Effector CD4-positive, alpha-beta T cell (primary cell): ENCODE measurements at regions not wholly inside any gene's neighbourhood (a gene's known extent, or its start where the extent isn't known, plus 50 kb on each side); places are given as distances from the start of the nearest gene placed in this dataset.

Experiments used
- DNase-seq: peaks from one replicate; pipeline ENCODE4 v3.0.0-alpha.2; 2020

- DNase-seq: no peak
Measured at GRCh38 chr12:92614001-92614400, 88.8 kb upstream of the PLEKHG7 start.

GRCh38 chr12:92612611-92613010 lies 90.2 kb upstream of the PLEKHG7 start:
- DNase-seq: no peak

DNA sequence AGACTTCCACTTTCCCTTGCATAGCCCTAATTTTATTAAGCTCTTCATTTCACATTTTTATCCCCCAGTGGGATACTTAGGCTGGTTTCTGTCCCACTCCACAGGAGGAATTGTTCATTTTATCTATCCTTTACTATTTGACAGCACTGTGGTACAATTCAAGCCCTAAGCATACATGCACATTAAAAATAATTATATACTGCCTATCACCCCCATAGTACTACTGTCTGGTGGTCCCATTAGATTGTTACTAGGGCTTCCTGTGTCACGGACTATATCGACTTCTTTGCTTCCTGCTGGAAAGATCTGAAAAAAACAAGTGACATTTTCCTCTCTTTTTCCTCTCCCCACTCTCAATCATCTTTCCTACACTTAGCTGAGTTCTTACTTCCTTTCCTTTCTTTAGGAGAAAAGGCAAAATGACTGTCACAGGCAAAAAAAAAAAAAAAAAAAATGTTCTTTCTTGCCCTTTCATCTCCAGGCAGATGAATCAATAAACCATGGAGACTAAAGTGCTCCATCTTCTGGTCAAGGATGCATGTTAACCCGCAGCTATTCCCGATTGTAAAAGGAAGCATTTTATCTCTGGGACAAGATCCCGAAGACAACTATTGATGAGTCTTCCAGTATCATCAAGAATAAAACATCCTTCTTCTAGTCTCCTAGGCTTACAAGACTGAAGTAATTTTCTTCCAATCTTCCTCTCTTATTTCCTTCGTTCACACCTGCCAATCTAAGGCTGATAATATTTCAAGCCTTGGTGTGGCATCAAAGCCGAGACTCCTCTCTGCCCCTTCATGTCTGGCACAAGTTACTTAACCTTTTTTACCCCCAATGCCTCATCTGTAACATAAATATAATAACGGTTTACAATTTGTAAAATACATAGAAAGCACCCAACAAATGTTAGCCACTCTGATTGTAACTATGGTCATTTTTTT lies 94.4 kb upstream of the PLEKHG7 start:
- no peak for DNase-seq

DNA sequence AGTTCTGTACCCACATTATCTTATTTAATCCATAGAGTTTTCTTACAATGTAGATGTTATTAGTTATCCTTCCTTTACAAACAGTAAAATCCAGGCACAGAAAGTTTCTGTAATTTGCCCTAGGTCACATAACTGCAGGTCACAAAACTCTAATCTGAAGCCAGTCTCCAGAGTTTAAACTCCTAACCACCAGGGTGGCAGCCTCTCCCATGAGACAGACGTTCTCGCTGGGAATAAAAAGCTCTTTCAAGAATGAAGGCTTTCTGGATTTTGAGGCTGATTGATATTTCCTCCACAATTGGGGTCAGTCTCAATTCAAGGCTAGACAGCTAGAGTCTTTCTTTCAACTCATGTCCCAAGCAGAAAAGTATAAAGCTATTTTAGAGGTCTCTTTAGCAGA lies 95.8 kb upstream of the PLEKHG7 start:
- DNase-seq: no peak

DNA sequence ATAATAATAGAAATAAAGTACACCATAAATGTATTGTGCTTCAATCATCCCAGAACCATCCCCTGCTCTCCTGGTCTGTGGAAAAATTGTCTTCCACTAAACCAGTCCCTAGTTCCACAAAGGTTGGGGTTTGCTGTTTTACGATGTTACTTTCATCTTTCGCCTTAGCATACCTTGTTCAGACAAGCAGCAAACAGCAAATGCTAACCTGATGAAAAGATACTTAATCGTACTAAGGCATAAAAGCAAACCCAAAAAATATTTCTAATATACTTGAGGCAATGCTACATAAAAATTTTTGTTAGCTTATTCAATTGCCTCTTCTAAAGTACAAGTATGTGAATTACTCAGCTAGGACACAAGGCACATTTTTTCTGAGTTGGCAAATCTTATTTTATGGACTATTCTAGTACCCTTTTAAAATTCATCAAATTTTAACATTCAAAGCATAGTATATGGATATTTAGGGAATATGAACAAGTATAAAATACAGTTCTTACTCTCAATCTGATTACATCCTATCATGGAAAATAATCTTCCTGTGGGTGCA lies 97.1 kb upstream of the PLEKHG7 start:
- no peak for DNase-seq

GRCh38 chr12:92604786-92605185 lies 98.0 kb upstream of the PLEKHG7 start:
- DNase-seq: no peak

DNA sequence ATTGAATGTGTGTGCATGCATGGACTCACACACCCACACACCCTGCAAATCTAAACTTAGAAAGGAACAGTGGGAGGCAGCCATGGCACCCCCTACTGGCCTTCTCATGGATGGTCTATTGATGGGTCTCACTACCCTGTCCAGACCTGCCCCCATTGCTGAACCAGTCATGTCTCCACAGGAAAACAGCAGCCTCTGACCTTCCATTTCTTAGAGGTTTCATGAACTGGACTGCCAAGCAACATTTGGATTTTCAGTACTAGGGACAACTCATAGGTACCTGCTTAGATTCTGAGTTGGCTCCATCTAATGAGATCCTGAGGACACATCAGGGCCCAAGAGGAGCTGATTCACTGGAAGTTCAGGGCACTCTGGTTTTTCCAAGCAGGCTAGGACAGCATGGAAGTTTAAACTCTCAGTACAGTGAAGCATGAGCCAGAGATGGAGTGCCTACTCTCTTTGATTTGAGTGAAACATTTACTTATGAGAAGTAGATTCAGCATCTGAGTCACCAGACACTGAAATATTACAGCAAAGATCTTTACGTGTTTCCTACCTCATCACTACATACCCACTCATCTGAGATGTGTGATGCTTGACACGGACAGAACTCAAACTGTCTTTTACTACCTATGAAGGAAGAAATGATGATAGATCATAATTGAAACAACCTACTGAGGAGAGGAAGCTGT lies 98.9 kb upstream of the PLEKHG7 start:
- no peak for DNase-seq

GRCh38 chr12:92602930-92603623 lies 99.7 kb upstream of the PLEKHG7 start:
- no peak for DNase-seq

GRCh38 chr12:92602476-92602875 lies 100.3 kb upstream of the PLEKHG7 start:
- no peak for DNase-seq

DNA sequence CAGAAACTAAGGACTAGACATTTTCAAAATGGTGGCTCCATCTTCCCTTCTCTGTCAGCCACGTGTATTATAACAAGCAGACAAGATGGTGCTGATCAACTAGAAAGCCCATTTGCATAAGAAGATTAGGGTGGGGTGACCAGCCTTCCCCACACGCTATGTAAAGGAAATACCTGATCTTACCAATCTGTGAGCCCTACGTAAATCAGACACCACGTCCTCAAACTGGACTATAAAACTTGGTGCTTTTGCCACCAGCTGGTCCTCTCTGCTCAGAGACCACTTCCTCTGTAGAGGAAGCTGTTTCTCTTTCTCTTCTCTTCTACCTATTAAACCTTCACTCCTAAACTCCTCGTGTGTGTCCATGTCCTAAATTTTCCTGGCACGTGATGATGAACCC lies 101.1 kb upstream of the PLEKHG7 start:
- DNase-seq: no peak

- no peak for DNase-seq
Measured at GRCh38 chr12:92601176-92601575, 101.6 kb upstream of the PLEKHG7 start.

- DNase-seq: no peak
Measured at GRCh38 chr12:92600052-92600451, 102.7 kb upstream of the PLEKHG7 start.

- DNase-seq: no peak
Measured at GRCh38 chr12:92597997-92598396, 104.8 kb upstream of the PLEKHG7 start.

DNA sequence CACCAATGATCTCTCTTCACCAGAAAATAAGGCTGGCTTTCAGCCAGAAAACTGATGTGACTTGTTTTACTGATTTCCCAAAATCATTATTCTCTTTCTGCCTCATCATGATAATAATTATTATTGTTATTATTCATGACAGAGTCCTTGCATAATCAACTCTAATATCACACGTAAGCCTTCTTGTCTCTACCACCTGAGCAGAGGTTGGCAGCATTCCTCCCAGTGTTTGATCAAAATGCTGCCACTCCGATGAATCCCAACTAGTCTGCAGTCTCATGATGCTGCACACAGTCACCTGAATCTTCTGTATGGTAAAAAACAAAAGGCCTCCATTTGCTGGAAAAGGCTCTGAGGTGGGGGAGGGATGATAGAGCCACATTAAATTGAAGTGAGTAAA lies 105.7 kb upstream of the PLEKHG7 start:
- no peak for DNase-seq

DNA sequence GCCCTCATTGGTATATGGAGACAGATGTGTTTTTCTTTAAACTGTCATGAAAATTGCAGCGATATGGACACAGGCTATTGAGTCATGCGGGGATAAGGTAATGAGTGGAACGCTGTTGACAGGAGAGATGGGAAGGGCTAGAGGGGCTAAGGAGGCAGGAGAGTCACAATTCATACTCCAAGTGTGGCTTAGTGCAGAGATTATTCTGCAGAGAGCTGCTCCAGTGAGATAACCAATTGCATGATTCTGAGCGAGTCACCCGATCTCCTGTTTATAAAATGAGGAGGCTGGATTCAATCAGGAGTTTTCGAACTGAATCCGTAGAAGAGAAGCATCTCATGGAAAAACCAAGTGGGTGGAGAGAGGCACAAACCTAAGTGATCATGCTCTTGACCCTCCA lies 106.4 kb upstream of the PLEKHG7 start:
- DNase-seq: no peak

DNA sequence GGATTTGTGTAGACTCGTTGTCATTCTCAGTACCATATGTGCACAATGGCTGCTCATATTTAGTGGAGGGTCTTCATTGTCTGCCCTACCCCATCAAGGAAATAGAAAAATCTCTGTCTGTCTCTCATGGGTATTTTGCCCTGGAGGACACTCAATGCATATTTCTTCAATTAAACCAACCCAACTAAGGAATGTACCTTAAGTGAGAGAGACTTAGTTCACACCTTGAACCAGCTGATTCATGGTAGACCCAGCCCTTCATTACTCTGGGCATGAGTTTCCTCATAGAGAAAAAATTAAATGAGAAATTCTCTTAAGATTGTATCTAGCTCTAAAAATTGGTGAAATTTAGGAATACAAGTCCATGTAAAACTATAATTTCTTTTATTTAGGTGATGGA lies 107.1 kb upstream of the PLEKHG7 start:
- no peak for DNase-seq

GRCh38 chr12:92593734-92594402 lies 108.9 kb upstream of the PLEKHG7 start:
- DNase-seq: peak; percentile 79

DNA sequence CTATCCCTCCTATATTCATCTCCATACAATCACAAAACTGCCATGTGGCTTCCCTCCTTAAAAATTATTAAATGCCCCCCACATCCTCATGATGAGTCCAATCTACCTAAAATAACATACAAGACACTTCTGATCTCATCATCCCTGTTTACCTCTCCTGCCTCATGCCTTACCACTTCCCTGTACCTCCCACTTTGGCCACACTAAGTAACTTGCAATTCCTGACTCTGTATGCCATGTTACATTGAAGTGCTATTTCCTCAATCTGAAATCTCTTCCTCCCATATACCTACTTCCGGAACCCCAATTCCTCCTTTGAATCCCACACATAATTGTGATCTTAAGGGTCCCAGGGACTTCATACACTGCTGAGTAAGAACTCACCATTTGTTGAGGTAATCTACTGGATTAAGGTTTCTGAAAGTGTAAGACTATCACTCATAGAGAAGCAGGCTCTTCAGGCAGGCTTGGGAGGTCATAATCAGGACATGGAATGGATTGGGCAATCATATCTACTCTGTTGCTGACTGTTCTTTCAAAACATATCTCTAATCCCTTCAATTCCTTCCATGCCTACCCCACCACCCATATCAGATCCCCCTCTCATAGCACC lies 117.6 kb upstream of the PLEKHG7 start:
- DNase-seq: no peak

- no peak for DNase-seq
Measured at GRCh38 chr12:92583910-92584309, 118.9 kb upstream of the PLEKHG7 start.

GRCh38 chr12:92582893-92583292 lies 119.9 kb upstream of the PLEKHG7 start:
- DNase-seq: no peak

- no peak for DNase-seq
Measured at GRCh38 chr12:92582475-92582874, 120.3 kb upstream of the PLEKHG7 start.

GRCh38 chr12:92581604-92582003 lies 121.2 kb upstream of the PLEKHG7 start:
- DNase-seq: no peak
